HepG2 (cell line): ENCODE measurements at regions not wholly inside any gene's neighbourhood (a gene's known extent, or its start where the extent isn't known, plus 50 kb on each side); places are given as distances from the start of the nearest gene placed in this dataset.

ENCODE experiments used
- ATAC-seq: fragments of 200-7000 bp; cut with Tn5 transposase; 3 replicates; pipeline ENCODE4 v1.9.1; 2020; ENCODE audit warnings: mild to moderate bottlenecking, moderate library complexity
- BruUV-seq: library from RNA; stranded (reverse); fragments of 400-500 nt; replicated peaks from 2 replicates; lab custom pipeline; 2021; lab: Mats Ljungman, UMichigan
- CTCF ChIA-PET: fragments of 300-600 bp; formaldehyde crosslinking; extraction: SDS; loops from one replicate; lab custom pipeline; 2021; ENCODE audit warnings: low total read pairs, inconsistent platforms, low intra/inter-chr PET ratio; lab: Yijun Ruan, JAX
- POLR2A ChIA-PET: fragments of 350-600 bp; sonication (Branson Sonifier 250); formaldehyde crosslinking; loops from one replicate; lab custom pipeline; 2020; ENCODE audit warnings: antibody characterized with exemption, inconsistent platforms; lab: Yijun Ruan, JAX
- DNase-seq: peaks from one replicate; pipeline ENCODE4 v3.0.0-alpha.2; 2015; ENCODE audit warnings: low spot score
- FAIRE-seq: peaks from 3 replicates; lab custom pipeline; 2011; peaks lifted over from hg19 to GRCh38; lab: Jason Lieb, UNC
- H2AFZ ChIP-seq: one replicate; pipeline ENCODE4 v1.6.1; 2011; ENCODE audit warnings: low read length, inconsistent platforms
- H3K27ac ChIP-seq: fragments of 300-600 bp; 3 replicates; pipeline ENCODE4 v1.8.0; 2011; ENCODE audit warnings: mixed run types, mild to moderate bottlenecking, mixed read lengths, low read length, inconsistent platforms; ENCODE audit not compliant: insufficient read depth; ENCODE audit errors: extremely low read length
- H3K27me3 ChIP-seq, 2 experiments: fragments of 200-600 bp in 1 of 2; 2 replicates in 1 of 2; 3 replicates in 1 of 2; pipeline versions ENCODE4 v1.6.0 to v1.8.0; 2011; ENCODE audit warnings: low read length in 2 of 2, mild to moderate bottlenecking in 2 of 2, moderate library complexity in 2 of 2, inconsistent platforms in 1 of 2; ENCODE audit not compliant: insufficient read depth in 2 of 2, control insufficient read depth in 1 of 2
- H3K36me3 ChIP-seq, 2 experiments: fragments of 200-600 bp in 1 of 2; replicated peaks in 1 of 2; 2 replicates in 1 of 2; 3 replicates in 1 of 2; pipeline versions ENCODE4 v1.5.1 to v1.8.0; 2011; ENCODE audit warnings: low read length in 2 of 2, inconsistent platforms in 1 of 2; ENCODE audit not compliant: insufficient read depth in 2 of 2, control insufficient read depth in 1 of 2
- H3K4me1 ChIP-seq: 2 replicates; pipeline ENCODE4 v1.5.1; 2012; ENCODE audit warnings: low read length, inconsistent platforms; ENCODE audit not compliant: insufficient read depth
- H3K4me2 ChIP-seq: 2 replicates; pipeline ENCODE4 v1.6.0; 2011; ENCODE audit warnings: low read depth, low read length, inconsistent platforms
- H3K4me3 ChIP-seq, 3 experiments: fragments of 200-600 bp in 1 of 3; sonication (generic), shearing (Covaris generic) in 1 of 3; replicated peaks in 1 of 3; 2 replicates each; pipeline ENCODE4 v1.5.1; 2011 to 2016; ENCODE audit warnings: low read length in 3 of 3, inconsistent platforms in 2 of 3, low read depth in 2 of 3, mild to moderate bottlenecking in 2 of 3, control low read depth in 1 of 3, mixed read lengths in 1 of 3; ENCODE audit not compliant: insufficient read depth in 1 of 3
- H3K79me2 ChIP-seq: one replicate; pipeline ENCODE4 v1.6.1; 2011; ENCODE audit warnings: low read length, inconsistent platforms; ENCODE audit not compliant: insufficient read depth
- H3K9ac ChIP-seq: 2 replicates; pipeline ENCODE4 v1.6.0; 2011; ENCODE audit warnings: mild to moderate bottlenecking, low read depth, low read length, inconsistent platforms; ENCODE audit not compliant: insufficient read depth
- H3K9me3 ChIP-seq: 2 replicates; pipeline ENCODE4 v1.5.1; 2012; ENCODE audit warnings: mild to moderate bottlenecking, low read length
- H4K20me1 ChIP-seq: 2 replicates; pipeline ENCODE4 v1.6.0; 2011; ENCODE audit warnings: inconsistent platforms, mild to moderate bottlenecking, low read length, moderate library complexity; ENCODE audit not compliant: insufficient read depth
- ARNTL ChIP-seq: sonication (generic); formaldehyde crosslinking; IDR thresholded peaks from 2 replicates; pipeline ENCODE4 v1.4.0; 2020; ENCODE audit warnings: mild to moderate bottlenecking, missing genetic modification reagents
- ATF7-NPFF ChIP-seq: sonication (generic); formaldehyde crosslinking; IDR thresholded peaks from 2 replicates; pipeline ENCODE4 v1.8.1; 2023; ENCODE audit warnings: mild to moderate bottlenecking, low read depth, missing genetic modification reagents, moderate library complexity
- KDM5A ChIP-seq: fragments of 200-600 bp; sonication (generic); IDR thresholded peaks from 2 replicates; pipeline ENCODE4 v1.7.0; 2018; ENCODE audit warnings: antibody characterized with exemption, mild to moderate bottlenecking, low read length, borderline replicate concordance
- KDM5B ChIP-seq: sonication (generic); formaldehyde crosslinking; IDR thresholded peaks from 2 replicates; pipeline ENCODE4 v1.4.0; 2020; ENCODE audit warnings: missing genetic modification reagents, mild to moderate bottlenecking, borderline replicate concordance
- MAFG ChIP-seq: sonication (generic); formaldehyde crosslinking; IDR thresholded peaks from 2 replicates; pipeline ENCODE4 v1.5.1; 2020; ENCODE audit warnings: mild to moderate bottlenecking, missing genetic modification reagents
- POLR2G ChIP-seq: fragments of 200-400 bp; formaldehyde crosslinking; IDR thresholded peaks from 2 replicates; pipeline ENCODE4 v1.6.1; 2018; ENCODE audit warnings: mild to moderate bottlenecking, low read depth, low read length, moderate library complexity
- SPEN ChIP-seq: sonication (generic); formaldehyde crosslinking; IDR thresholded peaks from 2 replicates; pipeline ENCODE4 v1.5.1; 2020; ENCODE audit warnings: low read depth, mild to moderate bottlenecking, missing genetic modification reagents
- TAF1 ChIP-seq: sonication (generic); formaldehyde crosslinking; IDR thresholded peaks from 2 replicates; pipeline ENCODE4 v1.4.0; 2020; ENCODE audit warnings: missing genetic modification reagents
- TCF7L2 ChIP-seq: IDR thresholded peaks from 2 replicates; pipeline ENCODE4 v1.6.1; 2011; ENCODE audit warnings: mild to moderate bottlenecking, low read depth, low read length, moderate library complexity
- YY1 ChIP-seq: IDR thresholded peaks from 2 replicates; pipeline ENCODE4 v1.6.1; 2011; ENCODE audit warnings: low read length, low read depth, moderate library complexity, mild to moderate bottlenecking; ENCODE audit not compliant: insufficient read depth, insufficient replicate concordance
- ZFP36L2 ChIP-seq: sonication (generic); formaldehyde crosslinking; IDR thresholded peaks from 2 replicates; pipeline ENCODE4 v1.4.0; 2020; ENCODE audit warnings: missing genetic modification reagents
- ZFP41 ChIP-seq: sonication (generic); formaldehyde crosslinking; IDR thresholded peaks from 2 replicates; pipeline ENCODE4 v1.4.0; 2020; ENCODE audit warnings: mild to moderate bottlenecking, missing genetic modification reagents, borderline replicate concordance
- ZNF629 ChIP-seq: sonication (generic); formaldehyde crosslinking; conservative IDR thresholded peaks from 2 replicates; pipeline ENCODE4 v1.5.0; 2020; ENCODE audit warnings: missing genetic modification reagents
- ZNF841 ChIP-seq: sonication (generic); formaldehyde crosslinking; IDR thresholded peaks from 2 replicates; pipeline ENCODE4 v1.8.1; 2023; ENCODE audit warnings: missing genetic modification reagents, borderline replicate concordance
- ZNF878 ChIP-seq: sonication (generic); formaldehyde crosslinking; IDR thresholded peaks from 2 replicates; pipeline ENCODE4 v1.8.1; 2023; ENCODE audit warnings: mild to moderate bottlenecking, missing genetic modification reagents, moderate library complexity
- WGBS: methylation state at CpG from one replicate; pipeline ENCODE4 v1.1.6; 2017; ENCODE audit warnings: low lambda C conversion rate; 5-methylcytosine and 5-hydroxymethylcytosine counted together
- in situ Hi-C: cut with HindIII; loops from 2 replicates; pipeline ENCODE4 v1.10.0; 2017; ENCODE audit warnings: low pct_unique_long_range_greater_than_20kb; ENCODE audit not compliant: extremely low pct_ligation_motif_present
- intact Hi-C: fragments of 100-400 bp; cut with micrococcal nuclease; formaldehyde crosslinking; loops from one replicate; pipeline ENCODE4 v1.10.0; 2022; ENCODE audit not compliant: unreplicated experiment
- TF ChIP-seq, protein P1 (sequence below): sonication (generic); formaldehyde crosslinking; IDR thresholded peaks from 2 replicates; pipeline ENCODE4 v1.8.0; 2022; ENCODE audit warnings: missing genetic modification reagents, low read depth, mild to moderate bottlenecking, borderline replicate concordance
- TF ChIP-seq, protein P2 (sequence below): sonication (generic); formaldehyde crosslinking; IDR thresholded peaks from 2 replicates; pipeline ENCODE4 v1.4.0; 2020; ENCODE audit warnings: mild to moderate bottlenecking, missing genetic modification reagents

DNA sequence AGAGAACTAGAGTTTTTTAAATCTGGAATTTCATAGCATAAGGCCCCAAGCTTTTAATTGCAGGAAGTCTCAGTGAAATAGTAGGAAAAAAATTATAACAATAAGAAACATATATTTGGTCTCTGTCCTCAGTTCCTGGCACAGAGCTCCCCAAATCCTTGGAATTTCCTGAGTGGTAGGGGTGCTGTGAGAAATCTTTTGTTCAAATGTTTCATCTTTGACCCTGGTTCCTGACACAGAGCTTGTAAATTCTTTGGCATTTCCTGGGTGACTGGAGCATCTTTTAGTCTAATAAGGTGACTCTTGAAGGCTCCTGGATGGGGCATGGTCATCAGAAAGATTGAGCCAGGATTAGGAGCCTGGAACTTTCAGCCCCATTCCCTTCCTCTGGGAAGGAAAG is 225.7 kb upstream of the AJAP1 start (continued):
- TF ChIP-seq ZNF629 (no peak), SPEN (CRISPR knock-in tag) (no peak), MAFG (CRISPR knock-in tag) (no peak), ZFP36L2 (CRISPR knock-in tag) (no peak), KDM5A (no peak), ZNF878 (CRISPR knock-in tag) (no peak), YY1 (no peak), ATF7-NPFF (CRISPR knock-in tag) (no peak), TCF7L2 (no peak), KDM5B (CRISPR knock-in tag) (no peak)
- TF ChIP-seq, protein P1, sequence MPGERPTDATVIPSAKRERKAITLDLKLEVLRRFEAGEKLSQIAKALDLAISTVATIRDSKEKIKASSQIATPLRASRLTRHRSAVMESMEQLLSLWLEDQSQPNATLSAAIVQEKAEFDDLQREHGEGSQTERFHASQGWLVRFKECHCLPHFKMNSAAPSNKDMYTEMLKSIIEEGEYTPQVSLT (CRISPR knock-in tag) = no peak

DNA sequence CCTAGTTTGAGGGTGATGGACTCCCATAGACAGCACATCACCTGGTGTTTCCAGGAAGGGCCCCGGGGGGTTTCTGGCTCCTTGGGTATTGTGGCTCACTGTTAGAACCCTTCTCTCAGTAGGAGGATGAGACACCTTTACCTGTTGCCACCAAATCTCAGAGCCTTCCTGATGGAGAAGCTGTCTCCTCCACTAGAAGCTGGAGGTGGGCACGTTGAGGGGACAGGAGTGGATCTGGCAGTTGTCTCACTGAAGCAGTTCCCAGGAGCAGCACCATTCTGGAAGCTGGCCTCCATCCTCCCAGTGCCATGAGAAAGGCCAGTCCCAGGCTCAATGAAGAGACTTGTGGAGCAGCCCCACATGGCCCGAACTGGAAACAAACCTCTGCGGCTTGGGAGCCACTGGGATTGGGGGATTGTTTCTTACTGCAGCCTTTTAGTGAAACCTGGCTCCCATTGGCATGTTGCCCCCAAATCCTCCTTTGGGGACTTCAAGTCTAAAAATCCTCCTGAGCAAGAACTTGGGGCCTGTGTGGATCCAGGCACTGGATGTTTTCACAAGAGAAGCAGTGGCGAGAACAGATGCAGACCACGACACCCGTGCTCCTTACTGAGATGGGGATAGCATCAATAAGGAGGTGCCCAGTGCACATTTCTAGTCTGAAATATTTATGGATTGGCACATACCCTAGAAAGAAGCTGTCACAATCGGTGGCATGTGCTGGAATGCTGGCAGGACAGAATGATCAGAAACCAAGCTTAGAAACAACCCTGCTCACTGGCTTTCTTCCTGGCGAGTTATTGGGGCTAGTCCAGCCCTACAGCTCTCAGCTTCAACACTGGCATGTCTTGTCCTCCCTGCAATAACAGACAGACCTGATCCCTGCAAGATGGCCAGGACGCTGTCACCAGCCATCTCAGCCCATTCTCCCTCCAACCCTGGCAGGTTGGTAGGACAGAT is 223.7 kb upstream of the AJAP1 start:
- BruUV-seq = no TSS peak
- Histone ChIP-seq H3K9ac (no peak overlapping the region), H3K36me3 (no peaks in the 10 kb centered on the region), H3K79me2 (no peaks in the 10 kb centered on the region), H3K4me1 (no peaks in the 10 kb centered on the region), H4K20me1 (no peaks in the 10 kb centered on the region), H3K27me3 (no peaks in the 10 kb centered on the region; a peak in 2 of 5 replicates), H3K27ac (no peak overlapping the region), H2AFZ (no peak overlapping the region), H3K9me3 (no peaks in the 10 kb centered on the region), H3K4me2 (no peak overlapping the region), H3K4me3 (no peak overlapping the region)
- DNase-seq = no peak
- ATAC-seq = no peak
- TF ChIP-seq, protein P2, sequence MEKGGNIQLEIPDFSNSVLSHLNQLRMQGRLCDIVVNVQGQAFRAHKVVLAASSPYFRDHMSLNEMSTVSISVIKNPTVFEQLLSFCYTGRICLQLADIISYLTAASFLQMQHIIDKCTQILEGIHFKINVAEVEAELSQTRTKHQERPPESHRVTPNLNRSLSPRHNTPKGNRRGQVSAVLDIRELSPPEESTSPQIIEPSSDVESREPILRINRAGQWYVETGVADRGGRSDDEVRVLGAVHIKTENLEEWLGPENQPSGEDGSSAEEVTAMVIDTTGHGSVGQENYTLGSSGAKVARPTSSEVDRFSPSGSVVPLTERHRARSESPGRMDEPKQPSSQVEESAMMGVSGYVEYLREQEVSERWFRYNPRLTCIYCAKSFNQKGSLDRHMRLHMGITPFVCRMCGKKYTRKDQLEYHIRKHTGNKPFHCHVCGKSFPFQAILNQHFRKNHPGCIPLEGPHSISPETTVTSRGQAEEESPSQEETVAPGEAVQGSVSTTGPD (CRISPR knock-in tag) = no peak
- TF ChIP-seq ARNTL (CRISPR knock-in tag) = no peak
- TF ChIP-seq POLR2G = no peak
- no peak for TF ChIP-seq KDM5A
- TF ChIP-seq ZFP41 (CRISPR knock-in tag) = no peak
- no peak for TF ChIP-seq ZNF841 (CRISPR knock-in tag)
- no peak for TF ChIP-seq TAF1 (CRISPR knock-in tag)
- 6% methylated on average over 5 of the region's 10 CpGs for WGBS
- POLR2A ChIA-PET = no interaction called here
- in situ Hi-C loops (no loop called here), intact Hi-C loops (no loop called here)
- CTCF ChIA-PET = no interaction called here
- FAIRE-seq = no peak
